OCI-LY7 (cell line): ENCODE measurements at regions not wholly inside any gene's neighbourhood (a gene's known extent, or its start where the extent isn't known, plus 50 kb on each side); places are given as distances from the start of the nearest gene placed in this dataset.

Experiments
- CTCF ChIP-seq: fragments of 200-600 bp; sonication (generic); conservative IDR thresholded peaks from 2 replicates; pipeline ENCODE4 v1.5.1; 2014; ENCODE audit warnings: mild to moderate bottlenecking, antibody characterized with exemption, low read length, moderate library complexity, mixed read lengths
- EZH2phosphoT487 ChIP-seq: fragments of 200-600 bp; sonication (generic); IDR thresholded peaks from 2 replicates; pipeline ENCODE4 v1.6.1; 2018; ENCODE audit warnings: low read depth, borderline replicate concordance, mild to moderate bottlenecking, mixed run types, antibody characterized with exemption, low read length, moderate library complexity, mixed read lengths

DNA sequence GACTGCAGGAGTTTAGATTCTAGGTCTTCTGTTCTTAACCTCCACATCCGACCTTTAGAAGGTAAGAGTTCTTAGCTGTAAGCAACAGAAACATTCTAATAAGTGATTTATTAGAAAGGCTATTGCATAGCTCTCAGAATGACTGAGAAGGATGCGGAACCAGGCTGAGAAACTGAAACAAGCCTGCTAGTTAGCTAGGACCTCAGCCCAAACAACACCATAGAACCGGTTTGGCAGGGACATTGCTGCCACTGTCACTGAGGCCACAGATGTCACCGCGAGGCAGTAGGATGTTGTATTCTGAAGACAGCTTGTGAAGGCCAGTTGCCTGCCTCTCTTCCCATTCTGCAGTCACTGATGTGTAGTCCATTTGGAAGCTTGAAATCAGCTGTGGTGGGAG is 160.0 kb upstream of the ARX start:
- no peak for TF ChIP-seq CTCF
- no peak for TF ChIP-seq EZH2phosphoT487
